Activated T-cell treated with anti-CD3 and anti-CD28 coated beads for 1 hour (primary cell): ENCODE measurements at regions not wholly inside any gene's neighbourhood (a gene's known extent, or its start where the extent isn't known, plus 50 kb on each side); places are given as distances from the start of the nearest gene placed in this dataset.

Experiments
- DNase-seq: peaks from one replicate; pipeline ENCODE4 v3.0.0-alpha.2; 2020; ENCODE audit warnings: low read depth

DNA sequence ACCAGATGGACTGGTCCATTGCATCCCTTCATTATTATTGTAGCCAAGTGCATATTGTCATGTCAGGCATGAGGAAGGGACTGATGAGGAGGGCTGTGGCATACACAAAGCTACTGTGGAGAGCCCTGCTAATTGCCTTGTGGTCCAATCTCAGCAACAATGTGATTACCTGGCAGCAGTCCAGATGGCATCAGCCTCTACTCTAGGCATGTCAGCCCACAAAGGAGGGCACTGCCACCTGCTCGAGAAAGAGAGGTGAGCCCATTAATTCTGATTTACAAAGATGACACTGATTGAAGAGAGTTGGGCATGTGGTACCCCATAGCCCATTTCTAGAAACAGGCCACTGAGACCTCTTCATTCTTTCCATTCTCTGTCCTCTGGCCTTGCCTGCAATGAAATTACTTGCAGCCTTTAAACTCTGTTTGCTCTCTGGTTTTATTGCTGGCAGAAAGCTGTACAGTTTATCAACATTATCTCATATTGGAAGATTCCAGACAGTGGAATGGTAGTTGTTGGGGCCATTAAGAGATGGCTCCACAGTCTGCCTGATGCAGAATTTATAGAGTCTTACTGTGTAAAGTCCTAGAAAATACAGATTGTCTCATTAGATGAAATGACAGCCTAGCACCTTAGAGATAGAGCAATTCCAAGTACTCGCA is 307.7 kb downstream of the ARPP21 start:
- DNase-seq, result no peak

DNA sequence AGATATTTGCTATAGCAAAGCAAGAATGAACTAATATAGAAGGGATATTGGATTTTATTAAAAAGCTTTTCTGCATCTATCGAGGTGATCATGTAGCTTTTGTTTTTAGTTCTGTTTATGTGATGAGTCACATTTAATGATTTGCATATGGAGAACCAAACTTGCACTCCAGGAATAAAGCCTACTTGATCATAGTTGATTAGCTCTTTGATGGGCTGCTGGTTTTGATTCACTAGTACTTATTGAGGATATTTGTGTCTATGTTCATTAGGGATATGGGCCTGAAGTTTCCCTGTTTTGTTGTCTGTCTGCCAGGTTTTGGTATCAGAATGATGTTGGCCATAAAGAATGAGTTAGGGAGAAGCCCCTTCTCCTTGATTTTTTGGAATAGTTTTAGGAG is 310.7 kb downstream of the ARPP21 start:
- DNase-seq, result no peak

DNA sequence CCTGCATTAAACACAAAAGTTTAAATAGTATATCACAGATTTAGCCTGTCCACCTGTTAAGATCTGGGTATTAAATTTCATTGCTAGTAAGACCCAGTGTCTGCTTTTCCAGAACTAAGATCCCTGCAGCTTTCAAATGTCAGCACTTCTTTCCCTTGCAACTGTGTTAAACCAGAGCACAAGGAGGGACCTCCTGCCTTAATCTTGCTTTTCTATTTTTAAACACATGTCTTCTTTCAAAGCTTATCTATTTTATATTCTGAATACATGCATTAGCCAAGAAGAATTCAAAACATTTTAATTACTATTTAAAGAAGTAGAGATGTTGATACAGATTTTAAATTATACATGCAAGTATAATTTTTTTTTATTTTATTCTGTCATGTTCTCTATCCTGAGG is 315.1 kb downstream of the ARPP21 start:
- no peak for DNase-seq

DNA sequence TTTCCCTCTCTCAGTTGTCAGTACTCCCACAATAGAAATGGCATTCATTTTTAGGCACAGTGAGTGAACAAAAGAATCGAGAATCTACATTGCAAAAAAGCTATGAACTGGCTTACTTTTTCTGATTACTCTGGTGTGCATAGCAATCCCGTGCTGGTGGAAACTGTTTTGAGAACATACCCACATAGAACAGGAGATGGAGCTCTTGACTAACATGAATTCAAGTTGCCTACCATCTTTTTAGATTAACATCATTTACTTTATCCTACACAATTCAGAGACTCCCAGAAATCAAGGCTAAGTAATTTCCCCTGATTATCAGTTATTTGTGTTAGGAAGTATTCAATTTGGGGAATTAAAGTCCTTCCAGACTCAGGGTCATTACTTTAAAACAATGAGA is 326.6 kb downstream of the ARPP21 start:
- no peak for DNase-seq

DNA sequence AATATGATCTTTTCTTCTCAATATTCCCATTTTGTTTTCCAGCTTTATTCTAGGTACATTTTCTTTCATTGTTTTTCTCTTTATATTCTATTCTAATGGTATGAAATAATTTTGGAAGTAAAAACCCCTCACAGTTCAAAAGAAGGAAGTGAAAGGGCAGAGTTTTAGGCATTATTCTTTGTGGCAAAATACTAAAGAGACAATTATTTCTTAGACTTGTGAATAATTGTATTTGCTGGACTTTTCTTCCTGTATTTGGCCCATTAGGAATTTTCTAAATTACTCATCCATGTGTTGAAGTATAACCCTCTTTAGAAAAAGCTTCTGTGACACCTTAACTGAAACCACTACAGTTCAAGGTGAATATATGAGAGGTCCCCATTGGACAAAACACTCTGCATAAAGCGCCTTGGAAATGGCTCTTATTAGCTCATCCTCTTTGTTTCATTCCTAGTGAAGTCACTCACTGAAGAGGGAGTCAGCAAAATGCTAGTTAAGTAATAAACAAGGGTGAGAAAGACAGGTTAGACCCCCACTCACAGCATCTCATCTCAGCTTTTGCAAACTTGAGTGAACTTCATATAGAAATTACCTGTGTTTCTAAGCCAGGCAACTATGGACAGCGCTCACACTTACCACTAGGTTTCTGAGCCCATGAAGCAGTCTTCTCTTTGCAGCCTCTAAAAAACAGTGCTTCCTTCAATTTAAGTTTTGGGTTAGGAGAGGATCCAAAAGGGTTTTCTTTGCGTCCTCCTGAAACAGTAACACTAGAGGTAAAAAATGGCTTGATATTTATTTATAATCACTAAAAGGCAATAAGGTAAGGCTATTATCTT is 327.5 kb downstream of the ARPP21 start:
- DNase-seq, result no peak

DNA sequence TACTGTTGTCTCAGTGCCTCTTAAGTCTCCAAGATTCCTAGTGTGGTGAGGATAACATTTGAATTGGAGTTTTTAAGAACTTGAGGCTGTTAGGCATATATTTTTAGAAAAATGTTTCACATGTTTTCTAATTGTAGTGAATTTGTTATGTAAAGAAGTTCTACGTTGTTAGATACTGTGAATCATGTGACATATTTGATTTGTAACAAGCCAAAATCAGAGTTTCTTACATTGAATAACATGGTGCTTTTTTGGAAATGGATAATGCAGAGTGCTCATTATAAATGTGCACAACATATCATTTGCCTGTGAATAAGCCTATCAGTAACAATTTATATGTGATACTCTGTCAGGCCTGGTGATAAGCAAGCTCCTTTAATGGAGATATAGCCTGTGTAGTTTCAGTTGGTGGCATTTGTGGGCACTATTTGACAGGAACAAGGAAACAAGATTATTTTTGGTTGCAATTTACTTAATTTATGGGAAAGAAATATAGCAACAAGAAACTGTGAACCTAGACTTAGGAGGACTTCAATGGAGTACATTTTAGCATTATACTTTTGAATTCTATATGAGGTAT is 328.8 kb downstream of the ARPP21 start:
- DNase-seq, result no peak

DNA sequence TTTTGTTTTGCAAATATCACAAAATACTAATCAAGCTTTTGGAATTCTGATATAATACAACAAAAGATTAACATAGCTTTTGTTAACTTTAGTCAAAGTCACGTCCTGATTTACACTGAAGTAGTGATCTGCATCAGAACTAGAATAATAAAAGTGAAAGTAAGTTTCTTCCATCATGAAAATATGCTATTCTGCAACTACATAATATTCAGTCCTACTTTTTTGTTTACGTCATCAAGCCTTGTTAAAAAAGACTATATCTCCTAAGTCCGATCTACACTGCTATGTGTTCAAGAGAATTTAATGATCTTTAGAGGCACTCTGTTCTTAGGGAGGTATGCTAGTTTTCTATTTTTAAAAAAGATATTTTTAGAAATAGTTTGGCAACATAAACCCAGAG is 330.1 kb downstream of the ARPP21 start:
- DNase-seq, result no peak

DNA sequence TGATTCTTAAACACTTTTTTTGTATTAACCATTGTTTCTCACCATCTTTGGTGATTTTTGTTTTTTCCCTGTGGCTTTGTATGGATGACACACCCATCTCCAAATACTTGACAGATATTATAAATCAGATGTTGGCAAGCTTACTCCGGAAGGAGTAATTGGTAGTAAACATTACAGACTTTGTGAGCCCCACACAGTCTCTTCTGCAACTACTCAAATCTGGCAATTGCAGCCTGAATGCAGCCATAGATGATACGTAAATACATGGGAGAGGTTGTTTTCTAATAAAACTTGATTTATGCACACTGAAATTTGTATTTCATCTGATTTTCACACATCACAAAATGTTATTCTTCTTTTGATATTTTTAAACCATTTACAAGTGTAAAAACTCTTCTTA is 331.5 kb downstream of the ARPP21 start:
- DNase-seq, result no peak

DNA sequence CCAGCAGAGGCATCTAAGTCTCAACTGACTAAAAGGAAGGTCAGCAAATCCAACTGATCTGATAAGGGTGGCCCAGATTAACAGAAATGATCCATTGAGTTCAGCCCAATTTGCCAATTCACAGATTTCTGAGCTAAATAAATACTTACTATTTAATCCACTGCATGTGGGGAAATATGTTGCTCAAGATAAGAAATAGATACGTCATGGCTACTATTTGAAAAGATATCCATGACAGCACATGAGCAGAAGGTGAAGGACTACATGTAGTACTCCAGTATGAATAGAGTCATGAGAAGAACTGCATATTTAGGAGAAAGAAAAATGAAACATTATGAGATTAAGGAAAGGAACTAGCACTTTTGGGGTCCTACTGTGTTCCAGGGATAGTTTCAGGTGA is 332.4 kb downstream of the ARPP21 start:
- DNase-seq, result no peak

DNA sequence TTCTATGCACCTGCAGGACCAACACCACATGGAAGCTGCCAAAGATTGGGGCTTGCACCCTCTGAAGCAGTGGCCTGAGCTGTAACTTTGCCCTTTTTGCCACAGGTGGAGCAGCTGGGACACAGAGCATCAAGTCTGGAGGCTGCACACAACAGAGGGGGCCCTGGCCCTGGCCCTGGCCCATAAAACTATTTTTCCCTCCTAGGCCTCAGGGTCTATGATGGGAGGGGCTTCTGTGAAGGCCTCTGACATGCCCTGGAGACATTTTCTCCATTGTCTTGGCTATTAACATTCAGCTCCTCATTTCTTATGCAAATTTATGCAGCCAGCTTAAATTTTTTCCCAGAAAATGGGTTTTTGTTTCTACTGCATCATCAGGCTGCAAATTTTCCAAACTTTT is 335.5 kb downstream of the ARPP21 start:
- DNase-seq, result no peak

DNA sequence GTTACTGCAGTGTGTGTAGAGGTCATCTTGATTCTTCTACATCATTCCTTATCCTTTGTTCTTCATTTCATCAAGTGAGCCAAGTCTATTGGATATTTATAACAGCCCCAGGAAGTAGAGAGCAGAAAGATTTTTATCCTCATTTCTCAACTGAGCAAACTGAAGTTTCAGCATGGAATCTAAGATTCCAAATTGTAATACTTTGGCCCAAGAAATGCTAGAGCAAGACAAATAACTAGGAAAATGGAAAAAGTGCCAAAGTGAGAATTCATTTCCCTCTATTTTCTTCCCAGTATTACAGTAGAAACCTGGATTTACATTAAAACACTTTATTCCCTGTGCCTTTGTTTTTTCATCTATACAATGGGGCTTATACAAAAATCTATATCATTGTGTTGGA is 346.8 kb downstream of the ARPP21 start:
- no peak for DNase-seq

DNA sequence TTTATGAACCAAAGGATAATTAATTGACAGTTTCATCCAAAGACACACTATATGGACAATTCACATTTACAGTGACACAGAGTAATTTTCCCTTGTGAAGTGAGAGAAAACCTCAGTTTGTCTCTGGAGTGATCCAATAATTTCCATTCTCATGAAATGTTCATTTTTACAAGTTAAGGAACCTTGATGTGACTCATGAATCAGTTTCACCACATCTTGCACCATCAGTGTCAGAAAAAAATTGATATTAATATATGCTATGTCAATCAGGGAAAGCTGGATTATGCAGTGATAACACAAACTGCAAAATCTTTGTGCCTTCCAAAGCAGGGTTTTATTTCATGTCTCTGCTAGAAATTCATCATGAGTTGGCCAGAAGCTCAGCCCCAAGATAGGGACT is 348.1 kb downstream of the ARPP21 start:
- no peak for DNase-seq

DNA sequence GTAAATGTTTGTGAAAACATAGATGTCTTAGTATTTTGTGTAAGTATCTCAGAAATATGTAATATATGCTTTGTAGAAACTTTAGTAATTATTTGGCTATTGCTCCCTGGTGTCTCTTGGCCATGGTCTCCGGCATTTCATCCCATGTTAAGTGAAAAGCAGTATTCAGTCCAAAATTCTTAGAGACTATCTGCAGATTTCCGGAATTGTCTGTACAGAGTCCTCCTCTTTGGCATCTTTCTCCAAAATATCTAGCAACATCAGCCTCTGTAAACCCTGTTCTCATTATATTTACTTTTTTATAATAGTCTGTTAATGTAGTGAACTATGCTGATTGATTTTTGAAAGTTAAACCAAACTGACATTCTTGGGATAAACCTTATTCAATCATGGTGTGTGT is 352.7 kb downstream of the ARPP21 start:
- DNase-seq, result no peak

DNA sequence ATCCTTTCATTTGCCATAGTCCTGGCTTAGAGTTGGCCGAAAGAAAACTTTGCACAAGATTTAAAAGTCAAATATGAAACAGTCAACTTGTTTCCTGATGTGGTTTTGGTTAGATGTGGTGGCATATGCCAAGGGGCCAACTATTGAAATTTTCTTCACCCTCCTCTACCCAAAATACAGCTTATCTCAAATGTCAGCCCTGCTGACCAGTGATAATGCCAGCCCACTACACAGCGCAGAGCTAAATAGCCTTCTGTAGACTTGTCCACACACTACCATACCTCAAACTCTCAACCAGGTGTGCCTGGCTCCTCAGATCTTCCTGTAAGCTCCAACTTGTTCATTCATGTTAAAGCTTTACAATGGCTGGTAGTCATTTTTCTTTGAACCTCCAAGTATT is 368.5 kb upstream of the STAC start:
- no peak for DNase-seq

DNA sequence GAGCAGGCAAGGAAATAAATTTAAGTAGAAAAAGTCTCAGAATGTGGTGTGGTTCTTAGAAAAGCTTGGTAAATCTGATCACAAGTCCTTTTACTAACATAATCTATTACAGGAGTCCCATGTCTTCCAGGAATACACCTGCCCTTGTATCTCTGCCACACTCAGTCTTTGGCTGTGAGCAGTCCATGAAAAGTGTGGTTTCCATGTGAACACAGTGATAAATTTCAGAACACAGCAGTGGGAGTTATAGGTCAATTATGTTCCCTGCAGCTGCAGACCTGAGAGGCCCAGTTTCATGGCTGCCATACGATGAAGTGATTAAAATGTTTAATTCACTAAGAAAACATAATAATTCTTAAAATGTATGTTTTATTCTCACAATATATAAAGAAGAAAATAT is 366.9 kb upstream of the STAC start:
- no peak for DNase-seq

DNA sequence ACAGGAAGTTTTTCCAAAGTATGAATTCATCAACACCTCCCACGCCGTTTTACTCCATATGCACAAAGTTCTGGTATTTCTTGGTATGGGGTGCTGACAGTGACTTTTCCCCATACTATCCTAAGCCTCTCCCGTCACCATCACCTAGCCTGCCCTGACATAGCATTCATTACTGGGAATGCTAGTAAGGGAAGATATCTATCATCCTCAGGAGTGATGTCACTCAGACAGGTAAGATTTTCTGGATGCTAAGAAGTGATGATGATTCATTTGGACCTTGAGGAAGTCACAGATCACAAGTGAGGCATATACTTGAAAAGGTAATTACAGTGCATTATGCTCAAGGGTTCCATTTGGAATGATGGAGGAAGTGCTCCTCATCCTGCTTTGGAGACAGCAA is 355.1 kb upstream of the STAC start:
- DNase-seq, result no peak

DNA sequence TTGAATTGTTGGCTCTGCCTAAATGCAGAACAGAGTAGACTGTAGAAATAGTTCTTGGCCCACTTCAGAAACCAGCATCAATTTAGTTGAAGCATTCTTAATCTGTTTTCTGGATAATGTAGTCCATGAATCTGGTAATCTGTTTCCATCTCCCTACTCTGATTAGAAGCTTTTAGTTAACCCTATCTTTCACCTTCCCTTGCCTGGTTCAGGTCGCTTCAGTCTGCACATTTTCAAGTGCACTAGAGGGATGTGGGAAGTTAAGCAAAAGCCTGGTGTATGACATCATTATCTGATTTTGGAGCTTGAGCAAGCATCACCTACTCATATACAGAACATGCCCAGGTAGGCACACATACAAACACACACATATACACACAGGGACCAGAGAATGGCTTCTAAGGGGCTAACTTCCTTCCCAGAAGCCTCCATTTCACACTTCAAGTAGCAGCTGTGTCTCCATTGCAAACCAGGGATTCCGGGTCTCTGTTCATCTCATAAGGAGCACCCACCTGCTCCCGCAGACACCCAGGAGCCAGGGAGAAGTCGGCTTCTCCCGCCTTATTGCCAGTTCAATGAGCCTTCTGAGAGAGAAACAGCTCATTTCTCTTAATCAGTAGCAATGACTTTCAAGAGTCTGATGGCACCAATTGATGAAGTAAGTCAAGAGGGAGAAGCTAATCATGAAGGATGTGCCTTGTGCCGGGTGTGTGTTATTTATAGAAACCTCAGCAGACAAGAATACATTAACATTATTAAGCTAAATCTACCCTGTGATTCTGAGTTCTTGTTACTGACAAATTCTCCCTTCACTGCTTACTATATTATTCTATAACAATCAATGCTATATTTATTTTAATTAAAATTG is 347.9 kb upstream of the STAC start:
- DNase-seq, result no peak

DNA sequence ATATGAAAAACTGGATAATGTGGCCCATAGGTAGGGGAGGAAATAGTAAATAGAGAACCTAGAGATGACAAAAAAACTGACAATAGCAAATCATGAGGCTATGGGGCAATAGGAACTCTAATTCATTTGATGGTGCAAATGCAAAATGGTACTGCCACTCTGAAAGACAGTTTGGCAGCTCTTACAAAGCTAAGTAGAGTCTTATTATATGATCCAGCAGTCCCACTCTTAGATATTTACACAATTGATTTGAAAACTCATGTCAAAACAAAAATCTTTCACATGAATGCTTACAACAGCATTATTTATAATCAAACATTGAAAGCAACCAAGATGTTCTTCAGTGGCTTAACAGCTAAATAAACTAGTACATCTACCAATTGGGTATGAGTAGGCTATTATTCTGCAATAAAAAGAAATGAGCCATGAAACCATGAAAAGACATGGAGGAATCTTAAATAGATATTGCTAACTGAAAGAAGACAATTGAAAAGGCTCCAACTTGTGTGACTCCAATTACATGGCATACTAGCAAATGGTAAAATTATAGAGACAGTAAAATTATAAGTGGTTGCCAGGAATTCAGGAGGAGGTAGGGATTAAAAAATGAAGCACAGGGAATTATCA is 321.8 kb upstream of the STAC start:
- DNase-seq, result no peak

DNA sequence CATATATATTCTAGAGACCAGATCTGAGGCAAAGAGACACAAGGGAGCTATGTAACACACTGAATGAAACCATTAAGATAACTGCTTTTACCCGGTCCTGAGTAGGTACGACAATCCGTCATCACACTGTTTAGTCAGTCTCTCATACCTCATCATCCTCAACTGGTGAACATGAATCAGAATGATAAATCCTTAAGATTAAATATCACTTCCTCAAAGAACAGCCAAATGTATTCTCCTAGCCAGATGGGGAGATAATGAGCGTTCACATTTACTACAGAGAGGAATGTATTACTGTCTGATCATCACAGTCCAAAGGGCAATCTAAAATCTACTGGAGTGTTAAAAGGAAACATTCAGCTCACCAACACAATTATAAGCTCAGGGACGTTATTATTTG is 319.4 kb upstream of the STAC start:
- DNase-seq, result no peak

DNA sequence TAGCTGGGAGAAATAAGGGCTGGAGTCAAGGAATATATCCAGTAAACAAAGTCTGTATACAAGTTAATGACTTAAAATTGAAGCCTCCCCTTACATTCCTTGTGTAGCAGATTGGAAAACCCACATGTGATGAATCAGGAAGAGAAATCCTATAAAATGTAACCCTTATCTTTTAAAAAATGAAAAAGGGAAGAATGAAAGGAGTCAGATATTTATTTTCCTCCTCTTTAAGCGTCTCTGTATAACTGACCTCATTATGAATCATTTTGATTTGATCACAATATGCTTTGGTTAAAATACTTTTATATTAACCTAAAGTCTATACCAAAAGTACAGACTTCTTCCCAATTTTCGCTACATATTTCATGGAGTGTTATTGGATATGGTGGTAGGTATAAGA is 316.3 kb upstream of the STAC start:
- DNase-seq, result no peak

DNA sequence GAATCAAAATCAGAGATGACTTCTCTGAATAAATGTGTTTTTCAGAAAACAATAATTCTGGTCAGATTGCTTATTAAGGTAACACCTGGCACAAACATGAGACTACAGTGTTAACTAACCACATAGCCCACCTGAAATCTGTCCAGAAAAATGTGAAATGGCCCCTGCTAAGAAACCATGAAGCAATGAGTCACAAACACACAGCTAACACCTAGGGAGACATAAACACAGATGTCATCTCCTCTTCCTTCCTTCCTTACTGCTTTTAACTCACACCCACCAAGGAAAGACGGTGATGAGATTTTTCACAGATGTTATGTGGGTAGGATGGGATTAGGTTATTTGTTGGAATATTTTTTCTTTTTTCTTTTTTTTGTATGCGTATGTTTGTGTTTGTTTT is 315.0 kb upstream of the STAC start:
- no peak for DNase-seq

DNA sequence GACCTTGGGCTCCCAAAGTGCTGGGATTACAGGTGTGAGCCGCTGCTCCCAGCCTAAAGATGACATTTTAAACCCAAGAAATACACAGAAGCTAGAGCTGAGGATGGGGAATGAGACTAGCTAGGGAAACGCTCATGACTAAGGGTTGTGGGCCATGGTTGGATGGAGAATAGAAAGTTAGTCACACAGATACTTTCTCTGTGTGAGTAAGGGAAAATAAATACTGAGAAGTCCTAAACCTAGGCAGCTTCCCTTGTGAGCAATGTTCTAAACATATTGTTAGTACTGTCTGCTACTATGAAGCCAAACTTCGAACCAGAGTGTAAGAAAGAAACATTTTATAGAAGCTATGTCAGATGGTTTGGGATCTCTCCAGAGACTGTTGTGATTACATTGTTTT is 304.8 kb upstream of the STAC start:
- no peak for DNase-seq
